GM23338 (cell line): ENCODE measurements at regions not wholly inside any gene's neighbourhood (a gene's known extent, or its start where the extent isn't known, plus 50 kb on each side); places are given as distances from the start of the nearest gene placed in this dataset.

Experiments used
- ATAC-seq: fragments of 200-7000 bp; cut with Tn5 transposase; 3 replicates; pipeline ENCODE4 v1.9.1; 2020
- DNase-seq: peaks from one replicate; pipeline ENCODE4 v3.0.0-alpha.2; 2015; ENCODE audit warnings: low spot score
- H2AFZ ChIP-seq: fragments of 200-600 bp; sonication (generic); 2 replicates; pipeline ENCODE4 v1.8.0; 2016; ENCODE audit warnings: antibody characterized with exemption, mild to moderate bottlenecking, moderate library complexity
- H3F3A ChIP-seq: fragments of 200-600 bp; sonication (generic); replicated peaks from 2 replicates; pipeline ENCODE4 v1.8.0; 2017; ENCODE audit warnings: antibody characterized with exemption, mixed run types, low read depth
- H3K27ac ChIP-seq: fragments of 200-600 bp; sonication (generic); 2 replicates; pipeline ENCODE4 v1.6.1; 2016; ENCODE audit warnings: low read depth
- H3K27me3 ChIP-seq: fragments of 200-600 bp; sonication (generic); 2 replicates; pipeline ENCODE4 v1.8.0; 2016; ENCODE audit warnings: mild to moderate bottlenecking, mixed run types, moderate library complexity; ENCODE audit not compliant: insufficient read depth
- H3K36me3 ChIP-seq: fragments of 200-600 bp; sonication (generic); 2 replicates; pipeline ENCODE4 v1.8.0; 2016; ENCODE audit warnings: mild to moderate bottlenecking; ENCODE audit not compliant: insufficient read depth
- H3K4me1 ChIP-seq: fragments of 200-600 bp; sonication (generic); 2 replicates; pipeline ENCODE4 v1.8.0; 2016; ENCODE audit warnings: mild to moderate bottlenecking, moderate library complexity; ENCODE audit not compliant: insufficient read depth
- H3K4me2 ChIP-seq: fragments of 200-600 bp; sonication (generic); 2 replicates; pipeline ENCODE4 v1.7.1; 2017; ENCODE audit warnings: mixed run types
- H3K4me3 ChIP-seq: fragments of 200-600 bp; sonication (generic); 2 replicates; pipeline ENCODE4 v1.6.1; 2016; ENCODE audit warnings: mixed run types
- H3K79me2 ChIP-seq: fragments of 200-600 bp; sonication (generic); replicated peaks from 2 replicates; pipeline ENCODE4 v1.8.0; 2017; ENCODE audit warnings: mild to moderate bottlenecking; ENCODE audit not compliant: insufficient read depth
- H3K9me2 ChIP-seq: fragments of 200-600 bp; sonication (generic); 2 replicates; pipeline ENCODE4 v1.8.0; 2017; ENCODE audit not compliant: insufficient read depth
- H4K20me1 ChIP-seq: fragments of 200-600 bp; sonication (generic); replicated peaks from 2 replicates; pipeline ENCODE4 v1.8.0; 2017; ENCODE audit warnings: mild to moderate bottlenecking; ENCODE audit not compliant: insufficient read depth
- H3K27ac Mint-ChIP-seq: 2 replicates; pipeline ENCODE4 v1.8.0; 2020; ENCODE audit warnings: inconsistent platforms, mild to moderate bottlenecking, moderate library complexity, mixed read lengths
- H3K27me3 Mint-ChIP-seq: 3 replicates; pipeline ENCODE4 v1.8.0; 2022; ENCODE audit warnings: low read depth, mild to moderate bottlenecking, moderate library complexity, mixed read lengths, inconsistent platforms; ENCODE audit not compliant: insufficient read depth, poor library complexity
- H3K36me3 Mint-ChIP-seq: 3 replicates; pipeline ENCODE4 v1.8.0; 2021; ENCODE audit warnings: low read depth, mild to moderate bottlenecking, inconsistent platforms, moderate library complexity, mixed read lengths
- H3K4me1 Mint-ChIP-seq: 3 replicates; pipeline ENCODE4 v1.8.0; 2020; ENCODE audit warnings: mild to moderate bottlenecking, inconsistent platforms, mixed read lengths
- H3K4me3 Mint-ChIP-seq: 3 replicates; pipeline ENCODE4 v1.8.0; 2021; ENCODE audit warnings: moderate library complexity, mild to moderate bottlenecking, inconsistent platforms, mixed read lengths
- H3K9me3 Mint-ChIP-seq: 3 replicates; pipeline ENCODE4 v1.8.0; 2020; ENCODE audit warnings: moderate library complexity, mild to moderate bottlenecking, inconsistent platforms, mixed read lengths
- CREB1 ChIP-seq: fragments of 250-450 bp; sonication (Bioruptor Pico); IDR thresholded peaks from 2 replicates; pipeline ENCODE4 v1.5.0; 2020; ENCODE audit warnings: low read depth, mild to moderate bottlenecking, moderate library complexity
- CTCF ChIP-seq, 2 experiments: fragments of 200-600 bp in 1 of 2; sonication (generic) in 1 of 2; conservative IDR thresholded peaks; 2 replicates each; pipeline versions ENCODE4 v1.5.1 to v1.6.1; 2016 to 2017; ENCODE audit warnings: antibody characterized with exemption in 2 of 2, low read depth in 2 of 2, mild to moderate bottlenecking in 2 of 2, moderate library complexity in 1 of 2
- ETS1 ChIP-seq: IDR thresholded peaks from 2 replicates; pipeline ENCODE4 v1.6.1; 2016; ENCODE audit warnings: antibody characterized with exemption
- EZH2 ChIP-seq: fragments of 200-600 bp; sonication (generic); IDR thresholded peaks from one replicate; pipeline ENCODE4 v1.8.0; 2017; ENCODE audit warnings: antibody characterized with exemption, mild to moderate bottlenecking, low read depth; ENCODE audit not compliant: unreplicated experiment
- EZH2phosphoT487 ChIP-seq: fragments of 200-600 bp; sonication (generic); IDR thresholded peaks from one replicate; pipeline ENCODE4 v1.8.1; 2018; ENCODE audit warnings: antibody characterized with exemption; ENCODE audit not compliant: unreplicated experiment
- JUNB ChIP-seq: IDR thresholded peaks from one replicate; pipeline ENCODE4 v1.6.1; 2016; ENCODE audit warnings: antibody characterized with exemption; ENCODE audit not compliant: unreplicated experiment
- POLR2AphosphoS5 ChIP-seq: IDR thresholded peaks from 2 replicates; pipeline ENCODE4 v1.6.1; 2016; ENCODE audit warnings: antibody characterized with exemption, low read depth
- STAT1 ChIP-seq: IDR thresholded peaks from one replicate; pipeline ENCODE4 v1.6.1; 2016; ENCODE audit warnings: antibody characterized with exemption; ENCODE audit not compliant: unreplicated experiment
- ZNF114 ChIP-seq: fragments of 250-450 bp; sonication (Bioruptor Pico); IDR thresholded peaks from 2 replicates; pipeline ENCODE4 v1.5.0; 2020; ENCODE audit warnings: mild to moderate bottlenecking, moderate library complexity
- ZNF331 ChIP-seq: fragments of 250-450 bp; sonication (Bioruptor Pico); IDR thresholded peaks from 2 replicates; pipeline ENCODE4 v1.5.0; 2020; ENCODE audit warnings: low read depth, mild to moderate bottlenecking, moderate library complexity
- TF ChIP-seq, protein P1 (sequence below): fragments of 250-450 bp; sonication (Bioruptor Pico); IDR thresholded peaks from 2 replicates; pipeline ENCODE4 v1.5.0; 2020; ENCODE audit warnings: mild to moderate bottlenecking, moderate library complexity
- TF ChIP-seq, protein P2 (sequence below): IDR thresholded peaks from one replicate; pipeline ENCODE4 v1.6.1; 2018; ENCODE audit warnings: antibody characterized with exemption; ENCODE audit not compliant: unreplicated experiment

- peaks cover 17% of the 10 kb centered on the region for H3K36me3 Mint-ChIP-seq
- Histone ChIP-seq H3K4me2 (no peak overlapping the region), H3K27ac (no peak overlapping the region), H3F3A (no peaks in the 10 kb centered on the region), H3K36me3 (no peaks in the 10 kb centered on the region), H2AFZ (no peak overlapping the region), H3K9me2 (no peaks in the 10 kb centered on the region), H3K4me1 (no peaks in the 10 kb centered on the region), H4K20me1 (no peaks in the 10 kb centered on the region), H3K27me3 (no peaks in the 10 kb centered on the region), H3K4me3 (no peak overlapping the region), H3K79me2 (no peaks in the 10 kb centered on the region)
- no peaks in the 10 kb centered on the region for H3K27me3 Mint-ChIP-seq
- no peak overlapping the region for H3K27ac Mint-ChIP-seq
- H3K9me3 Mint-ChIP-seq, result peaks cover 26% of the 10 kb centered on the region
- H3K4me1 Mint-ChIP-seq, result no peaks in the 10 kb centered on the region
- H3K4me3 Mint-ChIP-seq, result no peak overlapping the region
- DNase-seq, result no peak
- no peak for ATAC-seq
- TF ChIP-seq CREB1 (no peak), STAT1 (no peak), JUNB (no peak), CTCF (conservative IDR thresholded peaks at IDR 0.05; ENCODE audit: low read depth in 2 of 2) (no peak), POLR2AphosphoS5 (no peak), EZH2 (no peak), ZNF331 (CRISPR knock-in tag) (no peak), ZNF114 (CRISPR knock-in tag) (no peak), EZH2phosphoT487 (no peak), ETS1 (no peak)
- TF ChIP-seq, protein P1, sequence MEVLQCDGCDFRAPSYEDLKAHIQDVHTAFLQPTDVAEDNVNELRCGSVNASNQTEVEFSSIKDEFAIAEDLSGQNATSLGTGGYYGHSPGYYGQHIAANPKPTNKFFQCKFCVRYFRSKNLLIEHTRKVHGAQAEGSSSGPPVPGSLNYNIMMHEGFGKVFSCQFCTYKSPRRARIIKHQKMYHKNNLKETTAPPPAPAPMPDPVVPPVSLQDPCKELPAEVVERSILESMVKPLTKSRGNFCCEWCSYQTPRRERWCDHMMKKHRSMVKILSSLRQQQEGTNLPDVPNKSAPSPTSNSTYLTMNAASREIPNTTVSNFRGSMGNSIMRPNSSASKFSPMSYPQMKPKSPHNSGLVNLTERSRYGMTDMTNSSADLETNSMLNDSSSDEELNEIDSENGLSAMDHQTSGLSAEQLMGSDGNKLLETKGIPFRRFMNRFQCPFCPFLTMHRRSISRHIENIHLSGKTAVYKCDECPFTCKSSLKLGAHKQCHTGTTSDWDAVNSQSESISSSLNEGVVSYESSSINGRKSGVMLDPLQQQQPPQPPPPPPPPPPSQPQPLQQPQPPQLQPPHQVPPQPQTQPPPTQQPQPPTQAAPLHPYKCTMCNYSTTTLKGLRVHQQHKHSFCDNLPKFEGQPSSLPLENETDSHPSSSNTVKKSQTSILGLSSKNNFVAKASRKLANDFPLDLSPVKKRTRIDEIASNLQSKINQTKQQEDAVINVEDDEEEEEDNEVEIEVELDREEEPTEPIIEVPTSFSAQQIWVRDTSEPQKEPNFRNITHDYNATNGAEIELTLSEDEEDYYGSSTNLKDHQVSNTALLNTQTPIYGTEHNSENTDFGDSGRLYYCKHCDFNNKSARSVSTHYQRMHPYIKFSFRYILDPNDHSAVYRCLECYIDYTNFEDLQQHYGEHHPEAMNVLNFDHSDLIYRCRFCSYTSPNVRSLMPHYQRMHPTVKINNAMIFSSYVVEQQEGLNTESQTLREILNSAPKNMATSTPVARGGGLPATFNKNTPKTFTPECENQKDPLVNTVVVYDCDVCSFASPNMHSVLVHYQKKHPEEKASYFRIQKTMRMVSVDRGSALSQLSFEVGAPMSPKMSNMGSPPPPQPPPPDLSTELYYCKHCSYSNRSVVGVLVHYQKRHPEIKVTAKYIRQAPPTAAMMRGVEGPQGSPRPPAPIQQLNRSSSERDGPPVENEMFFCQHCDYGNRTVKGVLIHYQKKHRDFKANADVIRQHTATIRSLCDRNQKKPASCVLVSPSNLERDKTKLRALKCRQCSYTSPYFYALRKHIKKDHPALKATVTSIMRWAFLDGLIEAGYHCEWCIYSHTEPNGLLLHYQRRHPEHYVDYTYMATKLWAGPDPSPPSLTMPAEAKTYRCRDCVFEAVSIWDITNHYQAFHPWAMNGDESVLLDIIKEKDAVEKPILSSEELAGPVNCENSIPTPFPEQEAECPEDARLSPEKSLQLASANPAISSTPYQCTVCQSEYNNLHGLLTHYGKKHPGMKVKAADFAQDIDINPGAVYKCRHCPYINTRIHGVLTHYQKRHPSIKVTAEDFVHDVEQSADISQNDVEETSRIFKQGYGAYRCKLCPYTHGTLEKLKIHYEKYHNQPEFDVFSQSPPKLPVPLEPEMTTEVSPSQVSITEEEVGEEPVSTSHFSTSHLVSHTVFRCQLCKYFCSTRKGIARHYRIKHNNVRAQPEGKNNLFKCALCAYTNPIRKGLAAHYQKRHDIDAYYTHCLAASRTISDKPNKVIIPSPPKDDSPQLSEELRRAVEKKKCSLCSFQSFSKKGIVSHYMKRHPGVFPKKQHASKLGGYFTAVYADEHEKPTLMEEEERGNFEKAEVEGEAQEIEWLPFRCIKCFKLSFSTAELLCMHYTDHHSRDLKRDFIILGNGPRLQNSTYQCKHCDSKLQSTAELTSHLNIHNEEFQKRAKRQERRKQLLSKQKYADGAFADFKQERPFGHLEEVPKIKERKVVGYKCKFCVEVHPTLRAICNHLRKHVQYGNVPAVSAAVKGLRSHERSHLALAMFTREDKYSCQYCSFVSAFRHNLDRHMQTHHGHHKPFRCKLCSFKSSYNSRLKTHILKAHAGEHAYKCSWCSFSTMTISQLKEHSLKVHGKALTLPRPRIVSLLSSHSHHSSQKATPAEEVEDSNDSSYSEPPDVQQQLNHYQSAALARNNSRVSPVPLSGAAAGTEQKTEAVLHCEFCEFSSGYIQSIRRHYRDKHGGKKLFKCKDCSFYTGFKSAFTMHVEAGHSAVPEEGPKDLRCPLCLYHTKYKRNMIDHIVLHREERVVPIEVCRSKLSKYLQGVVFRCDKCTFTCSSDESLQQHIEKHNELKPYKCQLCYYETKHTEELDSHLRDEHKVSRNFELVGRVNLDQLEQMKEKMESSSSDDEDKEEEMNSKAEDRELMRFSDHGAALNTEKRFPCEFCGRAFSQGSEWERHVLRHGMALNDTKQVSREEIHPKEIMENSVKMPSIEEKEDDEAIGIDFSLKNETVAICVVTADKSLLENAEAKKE (CRISPR knock-in tag), result no peak
- TF ChIP-seq, protein P2, sequence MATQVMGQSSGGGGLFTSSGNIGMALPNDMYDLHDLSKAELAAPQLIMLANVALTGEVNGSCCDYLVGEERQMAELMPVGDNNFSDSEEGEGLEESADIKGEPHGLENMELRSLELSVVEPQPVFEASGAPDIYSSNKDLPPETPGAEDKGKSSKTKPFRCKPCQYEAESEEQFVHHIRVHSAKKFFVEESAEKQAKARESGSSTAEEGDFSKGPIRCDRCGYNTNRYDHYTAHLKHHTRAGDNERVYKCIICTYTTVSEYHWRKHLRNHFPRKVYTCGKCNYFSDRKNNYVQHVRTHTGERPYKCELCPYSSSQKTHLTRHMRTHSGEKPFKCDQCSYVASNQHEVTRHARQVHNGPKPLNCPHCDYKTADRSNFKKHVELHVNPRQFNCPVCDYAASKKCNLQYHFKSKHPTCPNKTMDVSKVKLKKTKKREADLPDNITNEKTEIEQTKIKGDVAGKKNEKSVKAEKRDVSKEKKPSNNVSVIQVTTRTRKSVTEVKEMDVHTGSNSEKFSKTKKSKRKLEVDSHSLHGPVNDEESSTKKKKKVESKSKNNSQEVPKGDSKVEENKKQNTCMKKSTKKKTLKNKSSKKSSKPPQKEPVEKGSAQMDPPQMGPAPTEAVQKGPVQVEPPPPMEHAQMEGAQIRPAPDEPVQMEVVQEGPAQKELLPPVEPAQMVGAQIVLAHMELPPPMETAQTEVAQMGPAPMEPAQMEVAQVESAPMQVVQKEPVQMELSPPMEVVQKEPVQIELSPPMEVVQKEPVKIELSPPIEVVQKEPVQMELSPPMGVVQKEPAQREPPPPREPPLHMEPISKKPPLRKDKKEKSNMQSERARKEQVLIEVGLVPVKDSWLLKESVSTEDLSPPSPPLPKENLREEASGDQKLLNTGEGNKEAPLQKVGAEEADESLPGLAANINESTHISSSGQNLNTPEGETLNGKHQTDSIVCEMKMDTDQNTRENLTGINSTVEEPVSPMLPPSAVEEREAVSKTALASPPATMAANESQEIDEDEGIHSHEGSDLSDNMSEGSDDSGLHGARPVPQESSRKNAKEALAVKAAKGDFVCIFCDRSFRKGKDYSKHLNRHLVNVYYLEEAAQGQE, result no peak
Measured at GRCh38 chr1:235035928-235036327, 92.7 kb downstream of the TOMM20 start.
